ENCODE measurements at regions not wholly inside any gene's neighbourhood (a gene's known extent, or its start where the extent isn't known, plus 50 kb on each side); places are given as distances from the start of the nearest gene placed in this dataset.
A peak's percentile ranks its signal among the peaks of the same experiment; 100 is the strongest.

DNA sequence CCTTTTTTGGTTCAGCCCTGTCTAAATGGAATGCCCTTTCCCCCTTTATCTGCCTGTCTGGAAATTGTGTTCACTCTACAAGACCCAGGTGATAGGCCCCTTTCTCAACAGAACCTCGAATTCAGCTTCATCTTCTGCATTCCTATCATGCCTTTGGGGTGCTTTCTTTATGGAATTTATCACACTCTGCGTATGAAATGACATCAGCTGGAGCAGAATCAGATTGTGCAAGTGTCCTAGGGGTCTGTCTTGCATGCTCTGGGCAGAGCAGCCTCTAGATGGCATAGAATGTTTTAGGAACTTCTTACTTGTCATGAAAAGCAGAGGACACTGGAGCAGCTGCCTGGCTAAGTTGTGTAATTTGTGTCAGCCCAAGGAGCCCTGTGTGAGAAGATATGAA lies 84.9 kb downstream of the ISL1 start:
- TF ChIP-seq, protein P1, sequence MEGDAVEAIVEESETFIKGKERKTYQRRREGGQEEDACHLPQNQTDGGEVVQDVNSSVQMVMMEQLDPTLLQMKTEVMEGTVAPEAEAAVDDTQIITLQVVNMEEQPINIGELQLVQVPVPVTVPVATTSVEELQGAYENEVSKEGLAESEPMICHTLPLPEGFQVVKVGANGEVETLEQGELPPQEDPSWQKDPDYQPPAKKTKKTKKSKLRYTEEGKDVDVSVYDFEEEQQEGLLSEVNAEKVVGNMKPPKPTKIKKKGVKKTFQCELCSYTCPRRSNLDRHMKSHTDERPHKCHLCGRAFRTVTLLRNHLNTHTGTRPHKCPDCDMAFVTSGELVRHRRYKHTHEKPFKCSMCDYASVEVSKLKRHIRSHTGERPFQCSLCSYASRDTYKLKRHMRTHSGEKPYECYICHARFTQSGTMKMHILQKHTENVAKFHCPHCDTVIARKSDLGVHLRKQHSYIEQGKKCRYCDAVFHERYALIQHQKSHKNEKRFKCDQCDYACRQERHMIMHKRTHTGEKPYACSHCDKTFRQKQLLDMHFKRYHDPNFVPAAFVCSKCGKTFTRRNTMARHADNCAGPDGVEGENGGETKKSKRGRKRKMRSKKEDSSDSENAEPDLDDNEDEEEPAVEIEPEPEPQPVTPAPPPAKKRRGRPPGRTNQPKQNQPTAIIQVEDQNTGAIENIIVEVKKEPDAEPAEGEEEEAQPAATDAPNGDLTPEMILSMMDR (IDR thresholded peaks at IDR 0.05): peak; percentile 27
- TF ChIP-seq EZH2phosphoT487 (IDR thresholded peaks at IDR 0.05): no peak
